Renal cortical epithelial cell (primary cell): ENCODE measurements at regions not wholly inside any gene's neighbourhood (a gene's known extent, or its start where the extent isn't known, plus 50 kb on each side); places are given as distances from the start of the nearest gene placed in this dataset.
"Not testable (repeated sequence)": the region's sequence is repeated elsewhere in the genome, so short reads cannot be mapped to it uniquely, and the experiment has no call there.

Experiments used
- DNase-seq: peaks from one replicate; pipeline ENCODE4 v3.0.0-alpha.2; 2011; ENCODE audit warnings: low read depth

GRCh38 chr16:58828901-58829545 lies 94.9 kb upstream of the GOT2 start:
- peak; percentile 6 for DNase-seq

GRCh38 chr16:58824201-58824600 lies 90.1 kb upstream of the GOT2 start:
- no peak for DNase-seq

DNA sequence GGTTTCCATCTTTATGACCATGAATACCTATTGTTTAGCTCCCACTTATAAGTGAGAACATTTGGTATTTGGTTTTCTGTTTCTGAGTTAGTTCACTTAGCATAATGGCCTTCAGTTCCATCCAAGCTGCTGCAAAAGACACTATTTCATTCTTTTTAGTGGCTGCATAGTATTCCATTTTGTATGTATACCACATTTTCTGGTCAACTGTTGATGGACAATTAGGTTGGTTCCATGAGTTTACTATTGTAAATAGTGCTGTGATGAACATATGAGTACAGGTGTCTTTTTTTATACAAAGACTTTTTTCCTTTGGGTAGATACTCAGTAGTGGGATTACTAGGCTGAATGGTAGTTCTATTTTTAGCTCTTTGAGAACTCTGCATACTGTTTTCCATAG lies 87.8 kb upstream of the GOT2 start:
- no peak for DNase-seq

DNA sequence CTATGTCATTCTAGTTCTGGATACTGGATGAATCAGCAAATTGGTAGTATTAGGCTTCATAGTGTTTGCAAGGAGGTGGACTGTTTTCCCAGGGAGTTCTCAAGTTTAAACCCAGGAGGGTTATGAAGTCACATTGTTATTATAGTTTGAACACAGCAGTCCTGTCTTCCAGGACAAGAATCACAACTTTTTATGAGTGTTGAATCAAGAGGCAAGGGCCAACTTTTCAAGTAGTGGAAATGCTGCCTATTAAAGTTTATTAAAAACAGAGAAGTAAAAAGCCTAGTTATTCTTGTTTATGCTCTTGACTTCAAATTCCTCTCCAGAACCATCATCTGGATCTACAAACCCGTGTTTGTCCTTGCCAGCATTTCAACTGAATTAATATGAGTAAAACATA lies 86.3 kb upstream of the GOT2 start:
- DNase-seq: no peak

DNA sequence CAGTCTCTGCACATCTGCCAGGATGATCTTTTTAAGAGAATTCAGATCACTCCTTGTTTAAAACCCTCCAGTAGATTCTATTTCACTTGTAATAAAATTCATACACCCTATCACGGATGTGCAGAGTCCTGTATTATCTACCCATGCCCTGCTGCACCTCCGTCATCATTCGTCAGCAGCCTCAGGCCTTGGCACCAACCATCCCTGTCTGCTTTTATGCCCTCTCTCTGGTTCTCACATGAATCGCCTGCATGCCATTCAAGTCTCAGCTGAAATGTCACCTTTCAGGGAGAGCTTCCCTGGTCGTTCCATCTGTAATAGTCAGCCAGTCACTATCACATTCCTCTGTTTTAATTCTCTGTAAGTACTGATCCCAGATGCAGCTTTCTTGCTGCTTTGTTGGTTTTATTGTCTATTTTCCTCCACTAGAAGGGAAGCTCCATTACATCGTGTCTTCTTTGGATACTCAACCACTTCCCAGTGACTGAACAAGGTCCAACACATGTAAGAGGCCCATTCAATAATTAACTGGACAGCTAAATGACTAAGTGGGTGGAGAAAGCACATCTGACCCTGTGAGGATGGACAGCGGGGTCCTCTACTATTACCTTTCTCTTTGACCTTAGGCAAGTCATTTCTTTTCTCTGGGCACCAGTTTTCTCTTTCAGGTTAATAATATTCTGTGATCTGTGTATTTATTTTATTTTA lies 81.2 kb upstream of the GOT2 start:
- DNase-seq: peak; percentile 9

DNA sequence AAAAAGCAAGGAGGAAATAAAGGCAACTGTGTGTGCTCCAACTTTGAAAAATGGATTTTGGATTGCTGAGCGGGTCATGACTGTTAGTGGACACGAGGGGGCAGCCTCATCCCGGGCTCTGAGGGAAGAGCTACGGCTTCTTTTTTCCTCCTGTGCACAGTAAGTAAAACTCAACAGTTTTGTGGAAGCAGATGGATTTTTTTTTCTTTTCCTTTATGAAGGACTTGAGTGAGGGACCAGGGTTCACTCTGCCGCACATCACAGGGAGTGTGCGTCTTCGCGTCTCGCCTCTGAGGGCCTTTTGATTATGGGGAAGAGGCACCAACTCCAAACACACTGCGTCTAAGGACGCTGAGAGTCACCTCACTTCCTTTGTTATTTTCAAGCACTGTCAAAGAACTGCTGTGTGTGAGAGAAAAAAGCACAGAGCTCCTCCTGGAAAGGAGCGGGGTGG lies 80.3 kb upstream of the GOT2 start:
- peak; percentile 17 for DNase-seq

GRCh38 chr16:58809213-58809612 lies 75.1 kb upstream of the GOT2 start:
- DNase-seq: no peak

- DNase-seq: no peak
Measured at GRCh38 chr16:58807276-58807675, 73.2 kb upstream of the GOT2 start.

DNA sequence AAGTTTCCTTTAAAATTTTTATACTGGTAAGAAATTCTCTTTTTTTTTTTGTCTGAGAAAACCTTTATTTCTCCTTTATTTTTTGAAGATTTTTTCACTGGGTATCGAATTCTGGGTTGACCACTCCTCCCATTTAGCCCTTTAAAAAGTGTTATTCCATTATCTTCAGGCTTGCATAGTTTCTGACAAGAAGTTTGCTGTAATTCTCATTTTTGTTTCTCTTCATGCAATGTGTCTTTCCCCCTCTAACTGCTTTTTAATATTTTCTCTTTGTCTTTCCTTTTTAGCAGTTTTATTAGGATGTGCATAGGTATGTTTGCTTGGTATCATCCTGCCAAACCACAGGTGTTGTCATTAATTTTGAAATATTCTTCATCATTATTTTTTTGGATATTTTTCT lies 67.7 kb upstream of the GOT2 start:
- no peak for DNase-seq

- DNase-seq: no peak
Measured at GRCh38 chr16:58797137-58797801, 63.2 kb upstream of the GOT2 start.

GRCh38 chr16:58793366-58793765 lies 59.2 kb upstream of the GOT2 start:
- no peak for DNase-seq

GRCh38 chr16:58792188-58792587 lies 58.1 kb upstream of the GOT2 start:
- no peak for DNase-seq

DNA sequence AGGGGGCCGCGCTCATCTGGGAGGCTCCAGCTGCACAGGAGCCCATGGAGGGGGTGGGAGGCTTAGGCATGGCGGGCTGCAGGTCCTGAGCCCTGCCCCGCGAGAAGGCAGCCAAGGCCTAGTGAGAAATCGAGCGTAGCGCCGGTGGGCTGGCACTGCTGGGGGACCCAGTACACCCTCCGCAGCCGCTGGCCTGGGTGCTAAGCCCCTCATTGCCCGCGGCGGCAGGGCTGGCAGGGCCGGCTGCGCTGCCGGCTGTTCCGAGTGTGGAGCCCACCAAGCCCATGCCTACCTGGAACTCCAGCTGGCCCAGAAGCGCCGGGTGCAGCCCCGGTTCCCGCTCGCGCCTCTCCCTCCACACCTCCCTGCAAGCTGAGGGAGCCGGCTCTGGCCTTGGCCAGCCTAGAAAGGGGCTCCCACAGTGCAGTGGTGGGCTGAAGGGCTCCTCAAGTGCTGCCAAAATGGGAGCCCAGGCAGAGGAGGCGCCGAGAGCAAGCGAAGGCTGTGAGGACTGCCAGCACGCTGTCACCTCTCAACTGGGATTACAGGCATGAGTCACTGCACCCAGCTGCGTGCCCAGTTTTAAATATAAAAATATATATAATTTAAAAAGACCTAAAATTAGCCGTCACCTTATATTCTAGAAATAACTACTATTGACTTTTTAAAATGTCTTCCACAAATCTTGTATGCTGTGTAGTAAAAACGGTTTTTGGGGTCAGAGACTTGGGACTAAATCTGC lies 56.9 kb upstream of the GOT2 start:
- not testable (repeated sequence) for DNase-seq

DNA sequence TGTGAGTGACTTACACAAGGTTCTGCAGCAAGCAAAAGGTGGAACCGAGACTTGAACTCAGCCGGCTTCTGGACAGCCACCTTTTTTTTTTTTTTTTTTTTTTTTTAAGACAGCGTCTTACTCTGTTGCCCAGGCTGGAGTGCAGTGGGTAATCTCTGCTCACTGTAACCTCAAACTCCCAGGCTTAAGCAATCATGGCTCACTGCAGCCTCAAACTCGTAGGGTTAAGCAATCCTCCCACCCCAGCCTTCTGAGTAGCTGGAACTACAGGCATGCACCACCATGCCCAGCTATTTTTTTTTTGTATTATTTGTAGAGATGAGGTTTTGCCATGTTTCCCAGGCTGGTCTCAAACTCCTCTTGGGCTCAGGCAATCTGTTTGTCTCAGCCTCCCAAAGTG lies 55.2 kb upstream of the GOT2 start:
- no peak for DNase-seq
